ENCODE measurements at regions not wholly inside any gene's neighbourhood (a gene's known extent, or its start where the extent isn't known, plus 50 kb on each side); places are given as distances from the start of the nearest gene placed in this dataset.

DNA sequence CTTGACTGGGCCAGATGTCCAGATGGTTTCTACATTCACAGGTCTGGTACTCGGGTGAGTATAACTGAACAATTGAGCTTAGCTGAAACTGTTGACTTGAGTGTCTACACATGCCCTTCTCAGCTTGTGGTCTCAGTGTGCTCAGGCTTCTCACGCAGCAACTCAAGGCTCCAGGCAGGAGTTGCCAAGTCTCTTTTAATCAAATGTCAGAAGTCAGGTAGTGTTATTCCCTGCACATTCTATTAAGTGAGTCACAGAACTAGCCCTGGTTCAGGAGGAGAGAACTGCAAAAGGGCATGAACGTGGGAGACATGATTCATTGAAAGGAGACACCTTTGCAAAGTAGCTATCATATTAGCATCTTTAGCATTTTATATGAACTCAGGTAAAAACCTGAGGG, 199.3 kb upstream of the ACTBL2 start:
- no peak for TF ChIP-seq CTCF (IDR thresholded peaks at IDR 0.05)
- no peaks in the 10 kb centered on the region for H3K9me3 ChIP-seq
- intact Hi-C loops (cut with DNase I), result no loop called here
- no peaks in the 10 kb centered on the region for H3K27me3 ChIP-seq
- H3K36me3 ChIP-seq, result no peaks in the 10 kb centered on the region
- no peak overlapping the region for H3K4me3 ChIP-seq
- no peak overlapping the region for H3K27ac ChIP-seq
- no peak for DNase-seq (ENCODE audit: low spot score in 2 of 2)
- H3K4me1 ChIP-seq, result no peaks in the 10 kb centered on the region

- Histone ChIP-seq H3K4me1 (no peaks in the 10 kb centered on the region), H3K36me3 (no peaks in the 10 kb centered on the region), H3K4me3 (no peak overlapping the region), H3K27me3 (no peaks in the 10 kb centered on the region), H3K27ac (no peak overlapping the region), H3K9me3 (no peaks in the 10 kb centered on the region)
- intact Hi-C loops (cut with DNase I), result no loop called here
- TF ChIP-seq CTCF (IDR thresholded peaks at IDR 0.05), result no peak
- no peak for DNase-seq (ENCODE audit: low spot score in 2 of 2)
Observed at GRCh38 chr5:57680686-57681085, 198.1 kb upstream of the ACTBL2 start.

- DNase-seq (ENCODE audit: low spot score in 2 of 2), result no peak
- no peak overlapping the region for H3K27ac ChIP-seq
- no peak for TF ChIP-seq CTCF (IDR thresholded peaks at IDR 0.05)
- no peaks in the 10 kb centered on the region for H3K4me1 ChIP-seq
- no peaks in the 10 kb centered on the region for H3K9me3 ChIP-seq
- no peaks in the 10 kb centered on the region for H3K36me3 ChIP-seq
- H3K27me3 ChIP-seq, result no peaks in the 10 kb centered on the region
- H3K4me3 ChIP-seq, result no peak overlapping the region
- intact Hi-C loops (cut with DNase I), result no loop called here
Observed at GRCh38 chr5:57677235-57677634, 194.6 kb upstream of the ACTBL2 start.

DNA sequence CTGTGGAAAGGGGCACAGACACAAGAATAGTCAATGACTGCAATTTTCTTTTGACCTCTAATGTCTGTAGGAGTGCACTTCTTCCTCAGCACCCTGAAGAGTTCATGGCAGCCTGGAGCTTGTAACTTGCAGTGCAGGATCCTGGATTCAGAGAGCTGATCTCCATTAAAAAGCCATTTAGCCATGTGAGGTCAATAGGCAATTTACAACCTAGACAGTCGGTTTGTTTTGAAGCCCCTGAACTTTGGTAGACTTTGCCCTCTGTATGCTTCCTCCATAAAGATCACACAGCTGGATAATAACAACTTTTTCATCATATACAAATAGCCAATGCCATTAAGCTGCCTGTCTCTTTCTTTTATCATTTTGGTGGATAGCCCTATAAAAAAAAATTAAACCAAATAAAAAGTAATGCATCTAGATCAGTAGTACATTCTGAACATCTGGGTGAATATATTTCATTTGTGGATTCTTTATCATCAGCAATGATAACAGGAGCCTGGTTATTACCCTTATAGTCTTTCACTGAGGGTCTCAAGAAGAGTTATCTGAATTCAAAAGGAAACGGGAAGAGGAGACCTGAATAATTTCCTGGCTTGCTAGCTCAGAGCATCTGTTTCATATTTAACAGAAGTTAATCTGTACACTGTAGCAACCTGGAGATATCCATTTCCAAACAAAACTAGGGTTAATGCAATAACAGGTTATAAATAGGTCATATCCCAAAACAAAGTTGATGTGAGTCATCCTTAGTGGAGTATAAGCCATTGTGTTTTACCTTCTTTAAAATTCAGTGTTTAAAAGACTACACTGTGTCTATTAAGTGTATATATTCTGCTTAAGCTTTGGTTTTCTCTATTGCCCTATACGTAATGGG, 193.8 kb upstream of the ACTBL2 start:
- no peak for TF ChIP-seq CTCF (IDR thresholded peaks at IDR 0.05)
- no peaks in the 10 kb centered on the region for H3K36me3 ChIP-seq
- intact Hi-C loops (cut with DNase I), result no loop called here

DNA sequence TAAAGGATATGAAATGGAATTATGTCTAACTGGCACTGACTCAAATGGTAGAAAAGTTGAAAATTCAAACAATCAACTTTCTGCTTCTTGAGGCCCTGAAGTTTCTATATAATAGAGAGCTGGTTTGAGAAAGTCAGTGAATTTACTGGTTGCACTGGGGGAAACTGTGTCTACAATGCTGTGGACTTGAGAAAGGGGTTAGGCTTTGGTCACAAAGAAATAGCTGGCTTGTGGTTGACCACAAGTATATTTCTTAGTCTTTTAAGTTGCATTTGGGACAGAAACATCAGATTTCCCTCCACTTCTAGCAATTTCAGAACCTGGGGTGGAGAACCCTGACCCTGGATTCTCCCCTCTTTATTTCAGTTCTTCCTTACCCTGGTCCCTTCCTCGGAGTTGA, 192.6 kb upstream of the ACTBL2 start:
- intact Hi-C loops (cut with DNase I), result no loop called here
- Histone ChIP-seq H3K27ac (no peak overlapping the region), H3K36me3 (no peaks in the 10 kb centered on the region), H3K27me3 (no peaks in the 10 kb centered on the region), H3K4me1 (no peaks in the 10 kb centered on the region), H3K9me3 (no peaks in the 10 kb centered on the region), H3K4me3 (no peak overlapping the region)
- no peak for TF ChIP-seq CTCF (IDR thresholded peaks at IDR 0.05)
- DNase-seq (ENCODE audit: low spot score in 2 of 2), result no peak

More for the DNA sequence above, 193.8 kb upstream of the ACTBL2 start:
- H3K4me3 ChIP-seq, result no peak overlapping the region
- no peaks in the 10 kb centered on the region for H3K9me3 ChIP-seq
- H3K27ac ChIP-seq, result no peak overlapping the region
- DNase-seq (ENCODE audit: low spot score in 2 of 2), result no peak
- H3K4me1 ChIP-seq, result no peaks in the 10 kb centered on the region
- no peaks in the 10 kb centered on the region for H3K27me3 ChIP-seq
